ENCODE measurements at regions not wholly inside any gene's neighbourhood (a gene's known extent, or its start where the extent isn't known, plus 50 kb on each side); places are given as distances from the start of the nearest gene placed in this dataset.

- intact Hi-C loops (cut with micrococcal nuclease): loop anchor here (5.0 kb wide), 1 partner anchor 410 kb away; no protein-coding TSS in a partner anchor
Observed at GRCh38 chr1:239817801-239818200, 273.9 kb upstream of the FMN2 start.

DNA sequence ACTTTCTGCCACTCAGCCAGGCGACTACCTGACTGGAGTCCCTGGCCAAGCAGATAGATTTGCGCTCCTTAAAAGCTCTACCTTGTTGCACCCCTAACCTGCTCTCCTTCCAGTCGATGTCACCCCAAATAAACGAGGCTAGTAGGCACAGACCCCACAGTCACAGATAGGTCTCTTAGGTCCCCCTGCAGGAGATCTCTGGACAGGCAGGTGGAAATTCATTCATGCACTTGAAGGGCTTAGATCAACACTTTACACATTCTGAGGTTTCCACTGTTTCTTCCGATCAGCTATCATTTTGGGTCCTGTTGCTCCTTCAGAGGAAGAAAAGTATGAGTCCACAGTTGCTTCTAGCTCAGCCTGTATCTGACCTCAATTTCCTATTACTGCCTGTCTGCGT, 272.6 kb upstream of the FMN2 start:
- intact Hi-C loops (cut with micrococcal nuclease): loop anchor here (5.0 kb wide), 1 partner anchor 412 kb away; no protein-coding TSS in a partner anchor

DNA sequence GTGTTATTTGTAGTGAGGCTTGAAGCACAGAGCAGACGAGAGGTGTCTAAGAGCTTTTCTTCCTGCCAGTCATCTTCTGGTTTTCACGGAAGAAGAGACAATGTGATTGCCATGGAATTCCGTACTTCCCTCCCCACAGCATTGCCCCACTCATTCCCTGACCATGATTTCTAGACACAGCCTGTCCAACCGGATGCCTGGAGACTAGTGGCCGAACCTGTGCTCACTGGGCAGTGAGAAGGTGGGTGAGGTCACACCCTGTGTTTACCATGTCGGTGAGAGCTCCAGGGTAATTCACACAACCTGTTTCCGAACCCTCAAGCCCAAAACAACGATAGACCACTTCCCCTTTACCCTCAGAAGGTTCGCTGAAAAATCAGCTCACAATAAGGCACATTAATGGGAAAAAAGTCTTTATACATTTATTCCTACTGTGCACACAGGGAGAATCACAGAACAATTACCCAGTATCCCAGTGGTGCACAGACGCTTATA, 271.9 kb upstream of the FMN2 start:
- intact Hi-C loops (cut with micrococcal nuclease): loop anchor here (5.0 kb wide), 1 partner anchor 413 kb away; no protein-coding TSS in a partner anchor

DNA sequence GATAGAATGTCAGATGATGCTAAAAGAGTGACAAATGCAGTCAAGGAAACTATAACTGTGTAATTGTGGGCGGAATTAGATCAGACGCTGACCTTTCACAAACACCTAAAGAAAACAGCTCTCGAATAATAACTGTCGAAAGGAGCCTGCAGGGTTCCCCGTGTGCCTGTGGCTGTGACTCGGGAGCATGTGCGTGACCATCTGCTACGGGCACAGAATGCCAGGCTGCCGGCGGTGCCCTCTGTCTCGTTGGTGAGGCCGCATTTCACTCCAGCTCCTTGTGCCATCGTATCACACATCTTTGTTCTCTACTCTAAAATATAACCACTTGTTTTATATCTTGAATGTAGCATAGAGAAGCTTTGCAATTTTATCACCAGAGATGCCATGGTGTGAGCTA, 267.8 kb upstream of the FMN2 start:
- intact Hi-C loops (cut with micrococcal nuclease): no loop called here

GRCh38 chr1:239826211-239826610, 265.5 kb upstream of the FMN2 start:
- intact Hi-C loops (cut with micrococcal nuclease): no loop called here

- intact Hi-C loops (cut with micrococcal nuclease): no loop called here
Observed at GRCh38 chr1:239826736-239827135, 264.9 kb upstream of the FMN2 start.

- intact Hi-C loops (cut with micrococcal nuclease): no loop called here
Observed at GRCh38 chr1:239829535-239829934, 262.1 kb upstream of the FMN2 start.

GRCh38 chr1:239831577-239832355, 259.9 kb upstream of the FMN2 start:
- intact Hi-C loops (cut with micrococcal nuclease): no loop called here

GRCh38 chr1:239833723-239834122, 258.0 kb upstream of the FMN2 start:
- intact Hi-C loops (cut with micrococcal nuclease): no loop called here

- intact Hi-C loops (cut with micrococcal nuclease): no loop called here
Observed at GRCh38 chr1:239835946-239836440, 255.7 kb upstream of the FMN2 start.

DNA sequence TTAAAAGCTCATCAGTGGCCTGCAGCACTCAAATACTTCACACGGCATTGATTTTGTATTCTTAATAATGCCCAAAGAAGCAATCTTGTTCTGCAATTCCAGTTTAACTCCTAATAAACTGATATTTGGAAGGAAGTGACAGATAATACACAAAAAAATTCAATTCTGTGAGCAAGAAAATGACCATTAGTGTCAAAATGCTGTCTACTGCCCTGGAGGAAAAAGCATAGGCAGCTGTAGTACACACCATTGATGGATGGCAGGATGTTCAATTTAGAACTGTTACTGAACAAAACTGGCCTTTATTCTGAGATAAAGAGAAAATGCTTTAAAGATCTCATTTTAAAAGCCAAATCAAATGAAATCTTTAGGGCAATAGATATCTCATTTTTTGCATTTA, 251.3 kb upstream of the FMN2 start:
- intact Hi-C loops (cut with micrococcal nuclease): no loop called here

DNA sequence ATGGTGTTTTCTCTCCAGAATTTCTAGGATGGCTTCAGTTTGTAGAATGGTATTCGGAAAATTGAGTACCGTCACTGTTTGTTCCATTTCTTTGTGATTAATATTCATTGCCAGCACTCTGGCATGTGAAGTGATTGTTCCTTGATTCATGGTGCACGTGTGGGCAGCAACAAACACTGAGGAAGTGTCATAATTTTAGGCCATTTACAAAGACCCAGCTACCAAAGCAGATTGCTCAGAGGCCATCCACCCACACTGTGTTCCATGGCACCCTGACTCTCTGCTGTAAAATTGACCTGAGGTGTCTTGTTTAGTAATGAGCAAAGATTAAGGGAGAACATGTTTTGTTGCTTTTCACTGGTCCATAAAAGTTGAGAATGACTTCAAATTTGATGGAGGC, 250.9 kb upstream of the FMN2 start:
- intact Hi-C loops (cut with micrococcal nuclease): no loop called here

DNA sequence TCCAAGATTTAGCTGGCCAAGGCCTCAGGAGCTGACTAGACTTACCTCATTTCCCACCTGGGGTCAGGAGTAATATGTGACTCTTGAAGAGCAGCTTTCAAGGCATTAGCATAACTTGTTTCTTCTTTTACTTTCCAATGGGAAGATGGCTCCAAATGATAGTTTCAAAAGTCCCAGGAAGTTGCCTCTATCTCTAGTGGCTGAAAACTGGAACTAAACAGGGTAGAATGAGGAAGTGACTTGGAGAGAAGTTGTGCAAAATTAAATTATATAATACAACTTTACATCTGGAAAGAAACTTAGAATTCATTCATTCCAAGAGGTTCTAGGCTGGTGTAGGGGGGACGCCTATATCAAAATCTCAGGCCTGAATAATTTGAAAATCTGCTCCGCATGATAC, 250.1 kb upstream of the FMN2 start:
- intact Hi-C loops (cut with micrococcal nuclease): no loop called here

- intact Hi-C loops (cut with micrococcal nuclease): no loop called here
Observed at GRCh38 chr1:239843541-239843940, 248.1 kb upstream of the FMN2 start.

DNA sequence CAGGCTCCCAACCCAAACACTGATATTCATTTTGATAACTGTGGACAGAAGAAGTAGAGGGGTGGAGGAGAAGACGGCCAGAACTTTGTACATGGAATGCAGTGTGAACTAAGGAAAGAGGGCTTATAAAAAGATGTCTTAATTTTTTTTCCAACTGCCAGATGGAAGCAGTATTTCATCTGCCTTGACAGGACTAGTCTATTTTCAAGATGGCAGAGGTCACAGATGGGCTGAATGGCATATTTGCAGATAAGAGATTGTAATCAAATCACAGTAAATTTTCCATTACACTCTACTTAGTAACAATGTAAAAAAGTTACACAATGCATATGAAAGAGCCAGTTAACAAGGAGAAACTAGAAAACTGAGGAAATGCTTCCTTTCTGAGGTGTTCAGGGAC, 246.8 kb upstream of the FMN2 start:
- intact Hi-C loops (cut with micrococcal nuclease): no loop called here

- intact Hi-C loops (cut with micrococcal nuclease): no loop called here
Observed at GRCh38 chr1:239854922-239855321, 236.8 kb upstream of the FMN2 start.

DNA sequence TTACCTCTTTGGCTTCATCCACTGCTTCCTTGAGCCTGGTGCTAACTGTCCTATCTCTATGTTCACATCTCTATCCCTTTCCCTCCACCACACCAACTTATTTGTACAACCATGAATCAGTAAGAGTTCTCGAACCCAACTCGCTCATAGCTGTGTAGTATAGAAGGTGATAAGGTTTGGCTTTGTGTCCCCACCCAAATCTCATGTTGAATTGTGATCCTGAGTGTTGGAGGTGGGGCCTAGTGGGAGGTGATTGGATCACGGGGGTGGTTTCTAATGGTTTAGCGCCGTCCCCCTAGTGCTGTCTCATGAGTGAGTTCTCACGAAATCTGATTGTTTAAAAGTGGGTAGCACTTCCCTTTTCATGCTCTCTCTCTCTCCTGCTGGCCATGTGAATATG, 235.6 kb upstream of the FMN2 start:
- intact Hi-C loops (cut with micrococcal nuclease): no loop called here

GRCh38 chr1:239856924-239857323, 234.8 kb upstream of the FMN2 start:
- intact Hi-C loops (cut with micrococcal nuclease): no loop called here

- intact Hi-C loops (cut with micrococcal nuclease): no loop called here
Observed at GRCh38 chr1:239858057-239858456, 233.6 kb upstream of the FMN2 start.

- intact Hi-C loops (cut with micrococcal nuclease): no loop called here
Observed at GRCh38 chr1:239858529-239858928, 233.2 kb upstream of the FMN2 start.

- intact Hi-C loops (cut with micrococcal nuclease): no loop called here
Observed at GRCh38 chr1:239861985-239862384, 229.7 kb upstream of the FMN2 start.

GRCh38 chr1:239868058-239868832, 223.4 kb upstream of the FMN2 start:
- intact Hi-C loops (cut with micrococcal nuclease): no loop called here
